ENCODE measurements at regions not wholly inside any gene's neighbourhood (a gene's known extent, or its start where the extent isn't known, plus 50 kb on each side); places are given as distances from the start of the nearest gene placed in this dataset.

GRCh38 chr14:61196792-61197191 is 84.3 kb downstream of the TMEM30B start:
- H3K4me1 ChIP-seq (ENCODE audit: control insufficient read depth in 5 of 5, insufficient read depth in 5 of 5, low read length in 5 of 5), result peaks cover 0 to 23% (median 9%) of the 10 kb centered on the region in 5 donors
- no peak overlapping the region for H3K4me3 ChIP-seq (ENCODE audit: low read depth in 1 of 5, low read length in 5 of 5)
- no peaks in the 10 kb centered on the region for H3K36me3 ChIP-seq (ENCODE audit: control insufficient read depth in 5 of 5, insufficient read depth in 5 of 5, low read length in 5 of 5)
- H3K27ac ChIP-seq (ENCODE audit: low read depth, low read length), result no peak overlapping the region
- H3K27me3 ChIP-seq (ENCODE audit: control insufficient read depth in 5 of 5, insufficient read depth in 4 of 5, low read length in 5 of 5), result no peaks in the 10 kb centered on the region
- H3K9me3 ChIP-seq (ENCODE audit: control insufficient read depth in 5 of 5, low read length in 5 of 5), result peaks cover 0 to 4% (median 0%) of the 10 kb centered on the region in 5 donors
- no peak overlapping the region for H3K9ac ChIP-seq (ENCODE audit: low read length in 5 of 5)

GRCh38 chr14:61196034-61196433 is 85.1 kb downstream of the TMEM30B start:
- H3K4me1 ChIP-seq (ENCODE audit: control insufficient read depth in 5 of 5, insufficient read depth in 5 of 5, low read length in 5 of 5), result peaks cover 0 to 23% (median 9%) of the 10 kb centered on the region in 5 donors
- H3K27me3 ChIP-seq (ENCODE audit: control insufficient read depth in 5 of 5, insufficient read depth in 4 of 5, low read length in 5 of 5), result no peaks in the 10 kb centered on the region
- no peak overlapping the region for H3K9ac ChIP-seq (ENCODE audit: low read length in 5 of 5)
- no peak overlapping the region for H3K4me3 ChIP-seq (ENCODE audit: low read depth in 1 of 5, low read length in 5 of 5)
- H3K27ac ChIP-seq (ENCODE audit: low read depth, low read length), result no peak overlapping the region
- H3K36me3 ChIP-seq (ENCODE audit: control insufficient read depth in 5 of 5, insufficient read depth in 5 of 5, low read length in 5 of 5), result no peaks in the 10 kb centered on the region
- H3K9me3 ChIP-seq (ENCODE audit: control insufficient read depth in 5 of 5, low read length in 5 of 5), result peaks cover 0 to 4% (median 0%) of the 10 kb centered on the region in 5 donors

GRCh38 chr14:61193476-61193875 is 87.7 kb downstream of the TMEM30B start:
- Histone ChIP-seq H3K9ac (ENCODE audit: low read length in 5 of 5) (no peak overlapping the region), H3K9me3 (ENCODE audit: control insufficient read depth in 5 of 5, low read length in 5 of 5) (peaks cover 0 to 4% (median 0%) of the 10 kb centered on the region in 5 donors), H3K36me3 (ENCODE audit: control insufficient read depth in 5 of 5, insufficient read depth in 5 of 5, low read length in 5 of 5) (no peaks in the 10 kb centered on the region), H3K27ac (ENCODE audit: low read depth, low read length) (no peak overlapping the region), H3K4me1 (ENCODE audit: control insufficient read depth in 5 of 5, insufficient read depth in 5 of 5, low read length in 5 of 5) (peaks cover 0 to 29% (median 8%) of the 10 kb centered on the region in 5 donors), H3K4me3 (ENCODE audit: low read depth in 1 of 5, low read length in 5 of 5) (no peak overlapping the region), H3K27me3 (ENCODE audit: control insufficient read depth in 5 of 5, insufficient read depth in 4 of 5, low read length in 5 of 5) (peaks cover 0 to 4% (median 0%) of the 10 kb centered on the region in 5 donors)

GRCh38 chr14:61192989-61193388 is 88.1 kb downstream of the TMEM30B start:
- no peak overlapping the region for H3K4me3 ChIP-seq (ENCODE audit: low read depth in 1 of 5, low read length in 5 of 5)
- no peak overlapping the region for H3K9ac ChIP-seq (ENCODE audit: low read length in 5 of 5)
- no peaks in the 10 kb centered on the region for H3K36me3 ChIP-seq (ENCODE audit: control insufficient read depth in 5 of 5, insufficient read depth in 5 of 5, low read length in 5 of 5)
- peaks cover 0 to 4% (median 0%) of the 10 kb centered on the region in 5 donors for H3K9me3 ChIP-seq (ENCODE audit: control insufficient read depth in 5 of 5, low read length in 5 of 5)
- peaks cover 0 to 27% (median 11%) of the 10 kb centered on the region in 5 donors for H3K4me1 ChIP-seq (ENCODE audit: control insufficient read depth in 5 of 5, insufficient read depth in 5 of 5, low read length in 5 of 5)
- peaks cover 0 to 4% (median 0%) of the 10 kb centered on the region in 5 donors for H3K27me3 ChIP-seq (ENCODE audit: control insufficient read depth in 5 of 5, insufficient read depth in 4 of 5, low read length in 5 of 5)
- no peak overlapping the region for H3K27ac ChIP-seq (ENCODE audit: low read depth, low read length)

GRCh38 chr14:61191733-61192132 is 89.4 kb downstream of the TMEM30B start:
- no peak overlapping the region for H3K27ac ChIP-seq (ENCODE audit: low read depth, low read length)
- peaks cover 2 to 39% (median 20%) of the 10 kb centered on the region in 5 donors for H3K4me1 ChIP-seq (ENCODE audit: control insufficient read depth in 5 of 5, insufficient read depth in 5 of 5, low read length in 5 of 5)
- H3K9ac ChIP-seq (ENCODE audit: low read length in 5 of 5), result no peak overlapping the region
- H3K9me3 ChIP-seq (ENCODE audit: control insufficient read depth in 5 of 5, low read length in 5 of 5), result peaks cover 0 to 4% (median 0%) of the 10 kb centered on the region in 5 donors
- peaks cover 0 to 4% (median 0%) of the 10 kb centered on the region in 5 donors for H3K27me3 ChIP-seq (ENCODE audit: control insufficient read depth in 5 of 5, insufficient read depth in 4 of 5, low read length in 5 of 5)
- H3K4me3 ChIP-seq (ENCODE audit: low read depth in 1 of 5, low read length in 5 of 5), result no peak overlapping the region
- H3K36me3 ChIP-seq (ENCODE audit: control insufficient read depth in 5 of 5, insufficient read depth in 5 of 5, low read length in 5 of 5), result no peaks in the 10 kb centered on the region

- H3K27ac ChIP-seq (ENCODE audit: low read depth, low read length), result peak overlapping the region; percentile 81
- no peaks in the 10 kb centered on the region for H3K36me3 ChIP-seq (ENCODE audit: control insufficient read depth in 5 of 5, insufficient read depth in 5 of 5, low read length in 5 of 5)
- peaks cover 0 to 4% (median 0%) of the 10 kb centered on the region in 5 donors for H3K27me3 ChIP-seq (ENCODE audit: control insufficient read depth in 5 of 5, insufficient read depth in 4 of 5, low read length in 5 of 5)
- peak overlapping the region in 1 of 5 donors; percentile 40 for H3K9ac ChIP-seq (ENCODE audit: low read length in 5 of 5)
- peaks cover 0 to under 1% (median 0%) of the 10 kb centered on the region in 5 donors for H3K9me3 ChIP-seq (ENCODE audit: control insufficient read depth in 5 of 5, low read length in 5 of 5)
- no peak overlapping the region for H3K4me3 ChIP-seq (ENCODE audit: low read depth in 1 of 5, low read length in 5 of 5)
- H3K4me1 ChIP-seq (ENCODE audit: control insufficient read depth in 5 of 5, insufficient read depth in 5 of 5, low read length in 5 of 5), result peaks cover 2 to 42% (median 20%) of the 10 kb centered on the region in 5 donors
Observed at GRCh38 chr14:61190341-61190740, 90.8 kb downstream of the TMEM30B start.

- Histone ChIP-seq H3K27me3 (ENCODE audit: control insufficient read depth in 5 of 5, insufficient read depth in 4 of 5, low read length in 5 of 5) (peaks cover 0 to 4% (median 0%) of the 10 kb centered on the region in 5 donors), H3K9ac (ENCODE audit: low read length in 5 of 5) (peak overlapping the region in 3 of 5 donors; percentile 35 to 64 (median 48)), H3K9me3 (ENCODE audit: control insufficient read depth in 5 of 5, low read length in 5 of 5) (no peaks in the 10 kb centered on the region), H3K4me1 (ENCODE audit: control insufficient read depth in 5 of 5, insufficient read depth in 5 of 5, low read length in 5 of 5) (peaks cover 2 to 46% (median 20%) of the 10 kb centered on the region in 5 donors), H3K36me3 (ENCODE audit: control insufficient read depth in 5 of 5, insufficient read depth in 5 of 5, low read length in 5 of 5) (no peaks in the 10 kb centered on the region), H3K4me3 (ENCODE audit: low read depth in 1 of 5, low read length in 5 of 5) (peak overlapping the region; percentile 51 to 73 (median 65)), H3K27ac (ENCODE audit: low read depth, low read length) (peak overlapping the region; percentile 81)
Observed at GRCh38 chr14:61188978-61189808, 91.9 kb downstream of the TMEM30B start.

- Histone ChIP-seq H3K27me3 (ENCODE audit: control insufficient read depth in 5 of 5, insufficient read depth in 4 of 5, low read length in 5 of 5) (peaks cover 0 to 4% (median 0%) of the 10 kb centered on the region in 5 donors), H3K4me1 (ENCODE audit: control insufficient read depth in 5 of 5, insufficient read depth in 5 of 5, low read length in 5 of 5) (peaks cover 2 to 45% (median 20%) of the 10 kb centered on the region in 5 donors), H3K9me3 (ENCODE audit: control insufficient read depth in 5 of 5, low read length in 5 of 5) (no peaks in the 10 kb centered on the region), H3K9ac (ENCODE audit: low read length in 5 of 5) (peak overlapping the region in 1 of 5 donors; percentile 64), H3K4me3 (ENCODE audit: low read depth in 1 of 5, low read length in 5 of 5) (peak overlapping the region; percentile 41 to 67 (median 63)), H3K36me3 (ENCODE audit: control insufficient read depth in 5 of 5, insufficient read depth in 5 of 5, low read length in 5 of 5) (no peaks in the 10 kb centered on the region), H3K27ac (ENCODE audit: low read depth, low read length) (peak overlapping the region; percentile 81)
Observed at GRCh38 chr14:61188196-61188595, 92.9 kb downstream of the TMEM30B start.

- Histone ChIP-seq H3K27me3 (ENCODE audit: control insufficient read depth in 5 of 5, insufficient read depth in 4 of 5, low read length in 5 of 5) (peaks cover 0 to 4% (median 0%) of the 10 kb centered on the region in 5 donors), H3K27ac (ENCODE audit: low read depth, low read length) (peak overlapping the region; percentile 44), H3K9ac (ENCODE audit: low read length in 5 of 5) (peak overlapping the region in 1 of 5 donors; percentile 27), H3K36me3 (ENCODE audit: control insufficient read depth in 5 of 5, insufficient read depth in 5 of 5, low read length in 5 of 5) (no peaks in the 10 kb centered on the region), H3K4me1 (ENCODE audit: control insufficient read depth in 5 of 5, insufficient read depth in 5 of 5, low read length in 5 of 5) (peaks cover 2 to 41% (median 20%) of the 10 kb centered on the region in 5 donors), H3K4me3 (ENCODE audit: low read depth in 1 of 5, low read length in 5 of 5) (peak overlapping the region in 1 of 5 donors; percentile 67), H3K9me3 (ENCODE audit: control insufficient read depth in 5 of 5, low read length in 5 of 5) (no peaks in the 10 kb centered on the region)
Observed at GRCh38 chr14:61187196-61187905, 93.8 kb downstream of the TMEM30B start.

Data from subcutaneous abdominal adipose tissue (tissue), 5 donors.